NCI-H226 (cell line): ENCODE measurements at regions not wholly inside any gene's neighbourhood (a gene's known extent, or its start where the extent isn't known, plus 50 kb on each side); places are given as distances from the start of the nearest gene placed in this dataset.

Experiments used
- DNase-seq: peaks from one replicate; pipeline ENCODE4 v3.0.0-alpha.2; 2015

- no peak for DNase-seq
These were observed 52.5 kb upstream of the ID2 start for GRCh38 chr2:8629402-8629801.

- DNase-seq, result no peak
These were observed 51.0 kb upstream of the ID2 start for GRCh38 chr2:8630676-8631464.

- DNase-seq, result no peak
These were observed 50.3 kb upstream of the ID2 start for GRCh38 chr2:8631465-8632005.
